Raji (cell line): ENCODE measurements at regions not wholly inside any gene's neighbourhood (a gene's known extent, or its start where the extent isn't known, plus 50 kb on each side); places are given as distances from the start of the nearest gene placed in this dataset.

Source experiments
- POLR2A ChIP-seq: IDR thresholded peaks from 2 replicates; pipeline ENCODE4 v1.6.1; 2011; ENCODE audit warnings: low read depth, low read length, control low read depth; ENCODE audit not compliant: insufficient read depth

DNA sequence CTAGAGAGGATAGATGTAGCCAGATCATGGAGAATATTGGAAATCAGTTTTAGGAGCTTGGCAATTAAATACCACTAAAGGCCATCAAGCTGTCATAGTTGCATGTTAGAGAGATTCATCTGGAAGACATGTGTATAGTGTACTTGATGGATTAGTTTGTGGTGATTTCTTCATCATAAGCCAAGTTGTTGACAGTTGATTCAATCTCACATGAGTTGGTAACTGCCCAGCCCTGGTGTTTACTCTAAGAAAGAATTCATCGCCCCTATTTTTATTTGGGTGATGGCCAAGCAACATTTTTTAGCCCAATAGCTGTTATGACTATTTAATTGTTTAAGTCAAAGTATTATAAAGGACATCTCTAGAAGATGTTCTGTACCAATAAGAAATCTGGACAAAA is 737.6 kb downstream of the PLA2G4A start:
- no peak for TF ChIP-seq POLR2A

DNA sequence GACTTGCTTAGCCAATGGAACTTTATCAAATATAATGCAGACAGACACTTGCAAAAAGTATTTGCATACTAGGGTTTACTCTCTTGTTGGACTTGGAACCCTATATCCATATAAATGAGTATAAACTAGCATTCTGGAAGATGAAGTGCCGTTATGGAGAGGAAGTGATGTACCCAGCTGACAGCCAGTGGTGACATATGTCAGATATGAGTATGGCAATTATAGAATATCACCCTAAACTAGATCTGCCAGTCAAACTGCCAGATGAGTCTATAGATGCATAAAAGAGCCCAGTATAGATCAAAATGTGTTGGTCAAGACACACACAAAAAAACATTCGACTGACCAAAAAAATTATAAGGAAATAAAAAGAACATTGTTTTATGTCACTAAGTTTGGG is 739.3 kb downstream of the PLA2G4A start:
- no peak for TF ChIP-seq POLR2A

DNA sequence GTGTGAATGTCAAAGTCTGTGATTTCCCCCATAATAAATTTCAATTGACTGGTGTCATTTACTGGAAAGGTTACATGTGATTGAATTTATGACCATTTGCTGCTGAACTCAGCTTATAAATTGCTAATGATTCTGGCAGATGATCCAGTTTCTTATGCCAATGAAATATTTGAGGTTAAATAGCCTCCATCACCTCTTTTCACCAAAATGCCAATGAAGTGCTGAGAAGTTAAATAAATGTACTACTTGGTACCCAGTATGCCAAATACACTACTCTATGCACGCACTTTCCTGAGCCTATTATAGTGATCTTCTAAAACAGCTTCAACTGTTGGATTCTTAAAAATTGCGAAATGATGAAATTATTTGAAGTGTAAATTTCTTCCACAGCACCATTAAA is 741.4 kb downstream of the PLA2G4A start:
- no peak for TF ChIP-seq POLR2A

DNA sequence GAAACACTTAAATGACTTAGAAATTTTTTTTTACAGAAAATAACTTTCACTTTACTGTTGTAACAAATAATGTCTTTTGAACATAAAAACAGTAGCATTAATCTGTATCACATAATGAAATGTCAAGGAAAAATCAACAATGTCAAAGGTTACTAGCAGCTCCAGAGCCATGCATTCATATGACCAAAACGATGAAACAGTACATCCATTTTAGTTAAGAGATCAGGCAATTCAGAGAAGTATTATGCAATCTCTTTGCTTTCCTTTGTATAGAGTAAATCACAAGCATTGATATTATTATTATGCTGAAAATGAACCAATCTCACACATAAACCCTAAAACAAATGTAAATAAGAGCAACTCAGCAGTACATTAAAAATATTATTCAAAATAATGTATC is 748.9 kb downstream of the PLA2G4A start:
- TF ChIP-seq POLR2A: no peak

DNA sequence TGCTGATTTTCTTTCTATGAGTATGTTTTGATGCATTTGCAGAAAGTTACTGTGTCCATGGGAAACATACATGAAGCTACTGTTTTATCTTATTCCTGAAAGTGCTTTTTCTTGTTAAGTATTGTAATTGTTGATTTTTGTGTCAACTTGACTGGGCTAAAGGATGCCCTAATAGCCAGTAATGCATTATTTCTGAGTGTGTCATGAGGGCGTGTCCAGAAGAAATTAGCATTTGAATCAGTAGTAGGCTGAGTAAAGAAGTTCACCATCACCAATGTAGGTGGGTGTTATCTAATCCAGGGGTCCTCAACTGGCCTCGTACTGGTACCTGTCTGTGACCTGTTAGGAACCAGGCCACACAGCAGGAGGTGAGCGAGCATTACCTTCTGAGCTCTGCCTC is 760.2 kb downstream of the PLA2G4A start:
- TF ChIP-seq POLR2A: no peak

DNA sequence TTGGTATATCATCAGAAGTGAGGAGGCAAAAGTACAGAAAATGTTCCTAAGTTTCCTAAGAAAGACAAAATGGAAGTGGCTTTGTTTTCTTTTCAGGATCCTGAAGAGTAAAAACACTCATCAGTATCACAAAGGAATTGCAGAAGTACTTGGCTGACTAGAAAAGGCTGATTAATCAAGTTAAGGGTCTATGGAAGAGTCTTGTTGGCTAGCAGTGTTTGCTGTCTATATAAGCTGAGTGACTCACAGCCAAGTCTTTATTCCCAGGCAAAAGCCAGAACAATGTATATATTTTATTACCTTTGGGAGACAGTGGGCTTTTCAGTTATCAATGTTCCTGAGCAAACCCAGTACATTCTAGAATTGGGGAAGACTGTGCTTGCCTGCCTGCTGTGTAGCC is 777.0 kb downstream of the PLA2G4A start:
- TF ChIP-seq POLR2A: no peak

DNA sequence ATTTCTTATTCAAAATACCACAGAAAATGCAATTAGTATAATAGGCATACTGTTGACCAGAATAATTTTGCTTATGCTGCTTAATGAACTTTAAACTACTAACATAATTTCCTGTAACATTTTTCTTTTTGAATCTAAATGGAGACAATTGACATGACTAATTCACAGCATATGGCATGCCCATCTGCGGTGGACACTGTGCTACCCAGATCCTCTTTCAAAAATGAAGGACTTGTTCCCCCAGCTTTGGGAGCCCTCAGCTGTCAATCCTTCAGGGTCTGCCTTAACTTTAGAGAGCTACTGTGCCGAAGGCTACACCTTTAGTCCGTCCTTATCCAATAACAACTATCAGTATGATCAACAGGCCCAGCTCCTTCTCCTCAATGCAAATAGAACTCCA is 789.0 kb downstream of the PLA2G4A start:
- TF ChIP-seq POLR2A: no peak

DNA sequence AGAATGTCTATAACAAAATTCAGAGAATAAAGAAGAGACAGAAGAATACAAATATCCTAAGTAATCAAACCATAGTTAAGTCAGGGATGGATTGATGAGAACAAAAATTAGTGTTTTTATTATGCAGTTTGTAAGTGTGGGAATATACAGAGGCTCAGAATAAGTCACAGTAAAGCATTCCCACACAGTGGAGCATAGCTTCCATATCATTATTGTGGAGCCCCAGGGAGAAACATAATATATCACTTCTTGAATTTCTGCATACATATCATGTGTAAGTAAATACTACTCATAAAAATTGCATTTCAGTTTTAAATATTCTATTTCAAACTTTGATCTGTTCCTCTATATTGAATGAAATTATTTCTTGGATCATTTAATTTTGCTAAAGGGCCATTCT is 790.4 kb downstream of the PLA2G4A start:
- no peak for TF ChIP-seq POLR2A

DNA sequence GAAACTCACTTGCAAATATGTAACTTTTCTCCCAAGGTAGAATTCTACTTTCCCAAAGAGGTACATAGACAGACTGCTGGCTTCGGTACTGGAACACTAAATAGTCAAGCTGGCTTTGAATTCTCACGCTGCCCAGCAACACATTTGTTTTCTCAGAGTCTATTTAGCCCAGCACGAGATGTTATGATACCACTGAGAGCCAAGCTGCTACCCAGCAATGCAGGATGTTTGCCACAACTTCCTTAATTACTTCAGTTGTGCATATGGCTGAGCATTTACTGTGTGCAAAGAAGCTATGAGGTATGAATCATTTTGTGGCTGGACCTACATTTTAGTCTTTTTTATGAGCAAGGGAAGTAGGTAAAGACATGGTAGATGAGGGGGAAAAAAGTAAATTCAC is 793.2 kb downstream of the PLA2G4A start:
- no peak for TF ChIP-seq POLR2A

DNA sequence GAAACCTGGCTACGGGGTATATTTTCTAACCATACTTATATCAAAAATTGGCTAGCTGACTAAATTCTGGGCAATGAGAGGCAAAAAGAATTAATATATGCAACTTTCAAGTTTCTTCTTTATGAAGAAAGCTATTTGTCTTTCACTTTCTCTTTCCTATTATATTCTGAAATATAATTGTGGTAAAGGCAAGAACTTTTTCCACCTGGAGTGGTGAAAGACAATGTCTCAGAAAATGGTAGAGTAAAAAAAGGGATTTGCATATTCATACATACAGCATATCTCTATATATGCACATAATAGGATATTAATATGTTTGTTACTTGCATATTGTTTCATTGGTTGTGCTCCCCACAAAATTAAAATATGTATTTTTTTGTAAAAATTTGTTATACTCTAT is 793.8 kb downstream of the PLA2G4A start:
- TF ChIP-seq POLR2A: no peak

DNA sequence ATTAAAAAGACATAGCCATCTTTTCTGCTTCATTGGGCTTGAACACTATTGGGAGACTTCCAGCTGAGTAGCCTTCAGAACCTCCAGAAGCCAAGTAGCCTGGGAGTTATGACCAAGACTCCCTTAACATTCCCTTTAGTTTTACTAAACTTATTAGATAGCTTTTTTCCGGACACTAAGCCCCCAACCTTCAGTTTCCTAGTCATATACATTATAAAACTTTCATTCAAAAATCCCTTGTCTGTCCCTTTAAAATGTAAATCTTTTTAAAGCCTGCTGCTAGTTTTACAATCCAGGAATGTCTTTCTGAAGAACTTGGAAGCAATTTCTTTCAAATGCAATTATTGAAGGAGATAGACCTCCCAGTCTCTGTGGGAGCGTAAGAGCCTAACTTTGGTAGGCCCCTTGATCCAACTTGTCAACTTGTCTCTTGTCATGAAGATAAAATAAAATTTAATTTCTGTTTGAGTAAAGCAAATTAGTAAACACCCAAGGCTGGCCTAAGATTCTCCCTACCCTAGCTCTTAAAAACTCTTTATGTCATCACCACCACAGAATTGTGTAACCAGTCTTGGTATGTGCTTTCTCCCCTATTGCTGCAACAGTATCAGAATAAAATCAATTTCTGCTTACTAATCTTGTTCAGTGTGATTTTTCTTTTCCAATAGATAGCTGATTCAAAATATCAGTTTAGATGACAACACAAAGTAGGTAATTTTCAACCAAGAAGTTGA is 796.2 kb downstream of the PLA2G4A start:
- no peak for TF ChIP-seq POLR2A

DNA sequence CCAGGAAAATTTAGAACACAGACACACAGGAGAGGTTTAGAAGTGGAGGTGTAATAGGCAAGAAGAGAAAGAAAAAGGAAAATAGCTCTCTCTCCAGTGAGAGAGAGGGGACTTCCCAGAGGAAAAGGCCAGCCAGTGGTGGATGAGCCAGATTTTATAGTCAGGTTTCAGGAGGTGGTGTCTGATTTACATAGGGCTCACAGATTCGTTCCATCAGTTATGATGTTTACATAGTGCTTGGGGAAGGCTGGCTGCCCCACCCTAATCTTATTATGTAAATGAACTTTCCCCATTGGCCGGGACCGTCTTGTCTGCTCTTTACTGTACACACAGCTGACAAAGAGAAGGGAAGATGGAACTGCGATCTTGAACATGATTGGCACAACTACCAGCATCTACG is 797.3 kb downstream of the PLA2G4A start:
- no peak for TF ChIP-seq POLR2A

DNA sequence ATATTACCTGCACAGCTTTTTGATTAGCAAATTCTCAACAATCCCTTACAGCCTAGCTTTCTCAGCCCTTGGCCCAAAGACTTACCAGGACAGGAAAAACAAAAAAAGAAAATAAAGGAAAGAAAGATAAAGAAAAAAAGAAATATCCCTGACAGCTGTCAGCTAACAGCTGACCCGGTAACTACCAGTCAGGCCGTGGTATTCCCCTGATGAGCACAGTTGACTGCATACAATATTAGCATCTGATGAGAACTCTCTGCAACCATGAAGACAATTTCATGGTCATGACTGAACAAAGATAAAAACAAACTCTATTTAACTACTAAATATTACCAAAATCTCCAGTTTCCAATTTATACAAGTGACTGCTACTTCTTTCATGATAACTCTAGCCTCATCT is 798.8 kb downstream of the PLA2G4A start:
- no peak for TF ChIP-seq POLR2A

DNA sequence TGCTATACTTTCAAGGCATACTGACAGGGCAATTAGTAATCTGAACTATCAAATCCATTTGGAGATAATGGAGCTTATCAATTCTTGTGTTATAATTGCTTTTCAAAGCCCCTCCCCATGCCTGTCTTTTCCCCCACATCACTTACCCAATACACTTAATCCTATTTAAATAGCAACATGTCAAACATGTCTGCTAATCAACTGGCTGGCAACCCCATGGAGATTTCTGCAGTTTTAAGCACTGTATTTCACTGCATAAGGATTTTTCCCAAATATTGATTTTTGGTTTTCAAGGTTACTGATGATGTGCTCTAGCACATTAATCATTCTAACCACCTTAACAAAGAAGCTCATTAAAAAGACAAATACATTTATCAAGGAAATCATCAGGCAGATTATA is 800.3 kb downstream of the PLA2G4A start:
- TF ChIP-seq POLR2A: no peak

DNA sequence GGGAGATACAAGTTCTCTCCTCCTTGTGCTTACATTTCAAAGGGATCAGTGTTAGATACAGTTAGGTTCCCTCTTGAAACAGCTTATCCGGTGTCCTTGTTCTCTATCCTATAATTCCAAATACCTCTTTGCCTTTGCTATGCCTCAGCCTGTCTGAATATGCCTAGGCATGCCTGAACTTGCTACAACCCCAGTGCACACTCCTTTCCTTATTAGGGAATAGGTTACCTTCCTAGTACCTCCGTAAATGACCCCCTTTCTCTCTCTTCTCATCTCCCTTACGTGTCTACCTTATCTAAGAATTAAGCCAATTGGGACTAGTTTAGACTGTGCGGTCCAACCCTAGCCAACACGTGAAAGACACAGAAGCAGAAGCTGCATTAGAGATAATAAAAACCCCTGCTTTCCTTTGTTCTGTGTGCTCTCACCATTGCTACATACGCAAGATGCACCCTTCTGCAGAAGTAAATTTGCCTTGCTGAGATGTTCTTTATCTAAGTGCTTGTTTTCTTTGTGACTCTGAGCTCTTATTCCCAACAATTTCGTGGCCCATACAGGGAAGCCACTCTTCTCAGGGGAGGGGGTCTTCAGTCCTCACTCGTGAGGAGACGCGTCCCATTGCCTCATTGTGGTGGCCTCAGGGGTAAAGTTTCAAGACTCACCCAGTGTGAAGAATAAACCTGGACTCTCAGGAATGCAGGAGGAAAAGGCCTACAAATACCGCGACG is 802.1 kb downstream of the PLA2G4A start:
- TF ChIP-seq POLR2A: no peak

DNA sequence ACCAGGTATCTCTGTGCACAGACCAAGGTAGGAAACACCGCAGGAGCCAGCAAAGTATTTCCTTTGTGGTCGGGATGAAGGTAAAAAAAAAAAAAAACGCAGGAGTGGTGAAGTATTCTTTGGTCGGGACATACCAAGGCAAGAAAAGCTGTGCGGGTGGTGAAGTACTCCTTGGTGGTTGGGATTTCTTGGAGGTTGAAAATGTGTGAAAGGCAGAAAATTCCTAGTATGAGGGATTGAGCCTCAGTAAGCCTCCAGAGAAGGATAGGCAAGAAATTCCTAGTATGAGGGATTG is 802.6 kb downstream of the PLA2G4A start:
- TF ChIP-seq POLR2A: no peak

DNA sequence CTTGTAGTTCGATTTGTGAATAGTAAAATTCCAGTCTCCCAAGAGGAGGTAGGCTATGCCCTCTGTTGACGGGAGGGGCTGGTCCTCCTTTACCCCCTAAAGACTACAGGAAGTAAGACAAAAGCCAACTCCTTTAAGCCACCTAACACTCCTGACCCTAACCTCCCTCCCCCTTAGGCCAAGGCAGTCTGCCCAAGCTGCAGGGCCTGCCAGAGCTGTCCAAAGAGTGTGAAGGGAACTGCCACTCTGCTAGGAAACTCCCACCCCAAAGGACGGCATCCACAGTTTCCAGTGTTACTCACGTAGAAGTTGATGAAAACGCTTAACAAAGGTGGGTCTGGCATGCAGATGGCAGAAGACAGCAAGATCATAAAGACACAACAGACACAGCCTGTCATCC is 803.2 kb downstream of the PLA2G4A start:
- TF ChIP-seq POLR2A: no peak
